D721Med (cell line): ENCODE measurements at regions not wholly inside any gene's neighbourhood (a gene's known extent, or its start where the extent isn't known, plus 50 kb on each side); places are given as distances from the start of the nearest gene placed in this dataset.

Experiments
- DNase-seq: peaks from one replicate; pipeline ENCODE4 v3.0.0; 2011; ENCODE audit warnings: low spot score; ENCODE audit not compliant: insufficient read length
- FAIRE-seq: peaks from 2 replicates; lab custom pipeline; 2011; peaks lifted over from hg19 to GRCh38; lab: Jason Lieb, UNC
- CTCF ChIP-seq: IDR thresholded peaks from 2 replicates; pipeline ENCODE4 v1.5.1; 2012; ENCODE audit warnings: mild to moderate bottlenecking, control low read depth; ENCODE audit not compliant: insufficient read depth; ENCODE audit errors: missing control alignments

GRCh38 chr14:101707068-101707842 is 54.3 kb upstream of the PPP2R5C start:
- peak; percentile 55 for FAIRE-seq
- TF ChIP-seq CTCF = peak; percentile 82
- DNase-seq = peak; percentile 49

- TF ChIP-seq CTCF = no peak
- no peak for FAIRE-seq
- no peak for DNase-seq
Observed at GRCh38 chr14:101707863-101708620, 53.5 kb upstream of the PPP2R5C start.

- no peak for FAIRE-seq
- DNase-seq = no peak
- no peak for TF ChIP-seq CTCF
Observed at GRCh38 chr14:101708853-101709532, 52.5 kb upstream of the PPP2R5C start.

GRCh38 chr14:101709533-101709881 is 52.0 kb upstream of the PPP2R5C start:
- FAIRE-seq (no peak), DNase-seq (no peak)

GRCh38 chr14:101709962-101710931 is 51.3 kb upstream of the PPP2R5C start:
- DNase-seq (no peak), FAIRE-seq (no peak)
- TF ChIP-seq CTCF = no peak

More at GRCh38 chr14:101709533-101709881, 52.0 kb upstream of the PPP2R5C start:
- TF ChIP-seq CTCF = no peak

GRCh38 chr14:101711041-101711856 is 50.3 kb upstream of the PPP2R5C start:
- DNase-seq (no peak), FAIRE-seq (no peak)
- TF ChIP-seq CTCF = no peak
